HepG2 (cell line): ENCODE measurements at regions not wholly inside any gene's neighbourhood (a gene's known extent, or its start where the extent isn't known, plus 50 kb on each side); places are given as distances from the start of the nearest gene placed in this dataset.

Experiments used
- ATF2 ChIP-seq: sonication (generic); formaldehyde crosslinking; IDR thresholded peaks from 2 replicates; pipeline ENCODE4 v1.4.0; 2020; ENCODE audit warnings: missing genetic modification reagents
- ATRX ChIP-seq: sonication (generic); formaldehyde crosslinking; IDR thresholded peaks from 2 replicates; pipeline ENCODE4 v1.4.0; 2020; ENCODE audit warnings: missing genetic modification reagents, borderline replicate concordance
- FOXP4 ChIP-seq: sonication (generic); formaldehyde crosslinking; IDR thresholded peaks from 2 replicates; pipeline ENCODE4 v1.4.0; 2020; ENCODE audit warnings: missing genetic modification reagents
- NCOA5 ChIP-seq: sonication (generic); formaldehyde crosslinking; IDR thresholded peaks from 2 replicates; pipeline ENCODE4 v1.4.0; 2020; ENCODE audit warnings: missing genetic modification reagents
- SMC3 ChIP-seq: IDR thresholded peaks from 2 replicates; pipeline ENCODE4 v1.6.1; 2011; ENCODE audit warnings: low read length, improper control_type of control experiment
- SSRP1 ChIP-seq: IDR thresholded peaks from 2 replicates; pipeline ENCODE4 v1.6.1; 2016; ENCODE audit warnings: control low read depth
- TGIF2 ChIP-seq: IDR thresholded peaks from 2 replicates; pipeline ENCODE4 v1.6.1; 2016; ENCODE audit warnings: control low read depth, missing compliant biosample characterization
- ZMYM3 ChIP-seq: sonication (generic); formaldehyde crosslinking; IDR thresholded peaks from 2 replicates; pipeline ENCODE4 v1.5.1; 2020; ENCODE audit warnings: mild to moderate bottlenecking, missing genetic modification reagents
- ZNF770 ChIP-seq: sonication (generic); formaldehyde crosslinking; IDR thresholded peaks from 2 replicates; pipeline ENCODE4 v1.5.0; 2020; ENCODE audit warnings: mild to moderate bottlenecking, missing genetic modification reagents
- ZNF790 ChIP-seq: sonication (generic); formaldehyde crosslinking; IDR thresholded peaks from 2 replicates; pipeline ENCODE4 v1.8.0; 2022; ENCODE audit warnings: missing genetic modification reagents, mild to moderate bottlenecking, borderline replicate concordance
- TF ChIP-seq, protein P1 (sequence below): sonication (generic); formaldehyde crosslinking; IDR thresholded peaks from 2 replicates; pipeline ENCODE4 v1.9.0; 2021; ENCODE audit warnings: missing genetic modification reagents, borderline replicate concordance
- TF ChIP-seq, protein P2 (sequence below): sonication (generic); formaldehyde crosslinking; IDR thresholded peaks from 2 replicates; pipeline ENCODE4 v1.4.0; 2020; ENCODE audit warnings: missing genetic modification reagents
- TF ChIP-seq, protein P3 (sequence below): sonication (generic); formaldehyde crosslinking; conservative IDR thresholded peaks from 2 replicates; pipeline ENCODE4 v1.8.0; 2022; ENCODE audit warnings: missing genetic modification reagents
- TF ChIP-seq, protein P4 (sequence below): sonication (generic); formaldehyde crosslinking; IDR thresholded peaks from 2 replicates; pipeline ENCODE4 v1.8.0; 2022; ENCODE audit warnings: missing genetic modification reagents, low read depth, mild to moderate bottlenecking, borderline replicate concordance

- TF ChIP-seq, protein P1, sequence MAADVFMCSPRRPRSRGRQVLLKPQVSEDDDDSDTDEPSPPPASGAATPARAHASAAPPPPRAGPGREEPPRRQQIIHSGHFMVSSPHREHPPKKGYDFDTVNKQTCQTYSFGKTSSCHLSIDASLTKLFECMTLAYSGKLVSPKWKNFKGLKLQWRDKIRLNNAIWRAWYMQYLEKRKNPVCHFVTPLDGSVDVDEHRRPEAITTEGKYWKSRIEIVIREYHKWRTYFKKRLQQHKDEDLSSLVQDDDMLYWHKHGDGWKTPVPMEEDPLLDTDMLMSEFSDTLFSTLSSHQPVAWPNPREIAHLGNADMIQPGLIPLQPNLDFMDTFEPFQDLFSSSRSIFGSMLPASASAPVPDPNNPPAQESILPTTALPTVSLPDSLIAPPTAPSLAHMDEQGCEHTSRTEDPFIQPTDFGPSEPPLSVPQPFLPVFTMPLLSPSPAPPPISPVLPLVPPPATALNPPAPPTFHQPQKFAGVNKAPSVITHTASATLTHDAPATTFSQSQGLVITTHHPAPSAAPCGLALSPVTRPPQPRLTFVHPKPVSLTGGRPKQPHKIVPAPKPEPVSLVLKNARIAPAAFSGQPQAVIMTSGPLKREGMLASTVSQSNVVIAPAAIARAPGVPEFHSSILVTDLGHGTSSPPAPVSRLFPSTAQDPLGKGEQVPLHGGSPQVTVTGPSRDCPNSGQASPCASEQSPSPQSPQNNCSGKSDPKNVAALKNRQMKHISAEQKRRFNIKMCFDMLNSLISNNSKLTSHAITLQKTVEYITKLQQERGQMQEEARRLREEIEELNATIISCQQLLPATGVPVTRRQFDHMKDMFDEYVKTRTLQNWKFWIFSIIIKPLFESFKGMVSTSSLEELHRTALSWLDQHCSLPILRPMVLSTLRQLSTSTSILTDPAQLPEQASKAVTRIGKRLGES, result no peak
- peak; percentile 49 for TF ChIP-seq SMC3
- TF ChIP-seq, protein P2, sequence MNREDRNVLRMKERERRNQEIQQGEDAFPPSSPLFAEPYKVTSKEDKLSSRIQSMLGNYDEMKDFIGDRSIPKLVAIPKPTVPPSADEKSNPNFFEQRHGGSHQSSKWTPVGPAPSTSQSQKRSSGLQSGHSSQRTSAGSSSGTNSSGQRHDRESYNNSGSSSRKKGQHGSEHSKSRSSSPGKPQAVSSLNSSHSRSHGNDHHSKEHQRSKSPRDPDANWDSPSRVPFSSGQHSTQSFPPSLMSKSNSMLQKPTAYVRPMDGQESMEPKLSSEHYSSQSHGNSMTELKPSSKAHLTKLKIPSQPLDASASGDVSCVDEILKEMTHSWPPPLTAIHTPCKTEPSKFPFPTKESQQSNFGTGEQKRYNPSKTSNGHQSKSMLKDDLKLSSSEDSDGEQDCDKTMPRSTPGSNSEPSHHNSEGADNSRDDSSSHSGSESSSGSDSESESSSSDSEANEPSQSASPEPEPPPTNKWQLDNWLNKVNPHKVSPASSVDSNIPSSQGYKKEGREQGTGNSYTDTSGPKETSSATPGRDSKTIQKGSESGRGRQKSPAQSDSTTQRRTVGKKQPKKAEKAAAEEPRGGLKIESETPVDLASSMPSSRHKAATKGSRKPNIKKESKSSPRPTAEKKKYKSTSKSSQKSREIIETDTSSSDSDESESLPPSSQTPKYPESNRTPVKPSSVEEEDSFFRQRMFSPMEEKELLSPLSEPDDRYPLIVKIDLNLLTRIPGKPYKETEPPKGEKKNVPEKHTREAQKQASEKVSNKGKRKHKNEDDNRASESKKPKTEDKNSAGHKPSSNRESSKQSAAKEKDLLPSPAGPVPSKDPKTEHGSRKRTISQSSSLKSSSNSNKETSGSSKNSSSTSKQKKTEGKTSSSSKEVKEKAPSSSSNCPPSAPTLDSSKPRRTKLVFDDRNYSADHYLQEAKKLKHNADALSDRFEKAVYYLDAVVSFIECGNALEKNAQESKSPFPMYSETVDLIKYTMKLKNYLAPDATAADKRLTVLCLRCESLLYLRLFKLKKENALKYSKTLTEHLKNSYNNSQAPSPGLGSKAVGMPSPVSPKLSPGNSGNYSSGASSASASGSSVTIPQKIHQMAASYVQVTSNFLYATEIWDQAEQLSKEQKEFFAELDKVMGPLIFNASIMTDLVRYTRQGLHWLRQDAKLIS (CRISPR knock-in tag), result peak; percentile 61; the same call in 1 of the 2 replicates
- TF ChIP-seq TGIF2, result 0 out of 2 replicates have a peak, but pooled peaks have one; percentile 48
- TF ChIP-seq ZNF790 (CRISPR knock-in tag), result no peak
- no peak for TF ChIP-seq NCOA5
- peak; percentile 97 for TF ChIP-seq SSRP1 (CRISPR knock-in tag)
- TF ChIP-seq ATF2, result peak; percentile 69; the same call in 1 of the 2 replicates
- TF ChIP-seq, protein P3, sequence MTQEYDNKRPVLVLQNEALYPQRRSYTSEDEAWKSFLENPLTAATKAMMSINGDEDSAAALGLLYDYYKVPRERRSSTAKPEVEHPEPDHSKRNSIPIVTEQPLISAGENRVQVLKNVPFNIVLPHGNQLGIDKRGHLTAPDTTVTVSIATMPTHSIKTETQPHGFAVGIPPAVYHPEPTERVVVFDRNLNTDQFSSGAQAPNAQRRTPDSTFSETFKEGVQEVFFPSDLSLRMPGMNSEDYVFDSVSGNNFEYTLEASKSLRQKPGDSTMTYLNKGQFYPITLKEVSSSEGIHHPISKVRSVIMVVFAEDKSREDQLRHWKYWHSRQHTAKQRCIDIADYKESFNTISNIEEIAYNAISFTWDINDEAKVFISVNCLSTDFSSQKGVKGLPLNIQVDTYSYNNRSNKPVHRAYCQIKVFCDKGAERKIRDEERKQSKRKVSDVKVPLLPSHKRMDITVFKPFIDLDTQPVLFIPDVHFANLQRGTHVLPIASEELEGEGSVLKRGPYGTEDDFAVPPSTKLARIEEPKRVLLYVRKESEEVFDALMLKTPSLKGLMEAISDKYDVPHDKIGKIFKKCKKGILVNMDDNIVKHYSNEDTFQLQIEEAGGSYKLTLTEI (CRISPR knock-in tag), result no peak
- peak; percentile 99 for TF ChIP-seq ZMYM3
- TF ChIP-seq FOXP4 (CRISPR knock-in tag), result peak; percentile 85
- TF ChIP-seq, protein P4, sequence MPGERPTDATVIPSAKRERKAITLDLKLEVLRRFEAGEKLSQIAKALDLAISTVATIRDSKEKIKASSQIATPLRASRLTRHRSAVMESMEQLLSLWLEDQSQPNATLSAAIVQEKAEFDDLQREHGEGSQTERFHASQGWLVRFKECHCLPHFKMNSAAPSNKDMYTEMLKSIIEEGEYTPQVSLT (CRISPR knock-in tag), result no peak
- TF ChIP-seq ZNF770 (CRISPR knock-in tag), result peak; percentile 55
- no peak for TF ChIP-seq ATRX (CRISPR knock-in tag)
Observed at GRCh38 chr19:56974556-56975207, 134.2 kb upstream of the PEG3 start (continued).
